SU-DHL-6 (cell line): ENCODE measurements at regions not wholly inside any gene's neighbourhood (a gene's known extent, or its start where the extent isn't known, plus 50 kb on each side); places are given as distances from the start of the nearest gene placed in this dataset.

Experiments used
- H2AFZ ChIP-seq: fragments of 200-600 bp; sonication (generic); 2 replicates; pipeline ENCODE4 v1.6.1; 2014; ENCODE audit warnings: low read depth, mild to moderate bottlenecking, moderate library complexity, mixed read lengths, antibody characterized with exemption, low read length; ENCODE audit not compliant: severe bottlenecking
- H3F3A ChIP-seq: fragments of 200-600 bp; shearing (Covaris generic); 2 replicates; pipeline ENCODE4 v1.6.0; 2016; ENCODE audit warnings: antibody characterized with exemption, mild to moderate bottlenecking; ENCODE audit not compliant: insufficient read depth
- H3K27ac ChIP-seq: fragments of 200-600 bp; sonication (generic); 2 replicates; pipeline ENCODE4 v1.5.1; 2016; ENCODE audit warnings: low read depth, mild to moderate bottlenecking, low read length, moderate library complexity, mixed read lengths
- H3K27me3 ChIP-seq: fragments of 200-600 bp; sonication (generic), shearing (Covaris generic); 2 replicates; pipeline ENCODE4 v1.6.0; 2014; ENCODE audit warnings: mild to moderate bottlenecking, low read length
- H3K36me3 ChIP-seq: fragments of 200-600 bp; sonication (generic); 2 replicates; pipeline ENCODE4 v1.6.1; 2014; ENCODE audit warnings: mild to moderate bottlenecking, low read length, mixed read lengths
- H3K4me2 ChIP-seq: fragments of 300-600, 200-600 bp; shearing (Covaris generic), sonication (generic); 2 replicates; pipeline ENCODE4 v1.6.0; 2014; ENCODE audit warnings: low read length, low read depth, mild to moderate bottlenecking; ENCODE audit not compliant: poor library complexity, severe bottlenecking
- H3K4me3 ChIP-seq: fragments of 200-600 bp; sonication (generic); 2 replicates; pipeline ENCODE4 v1.5.1; 2014; ENCODE audit warnings: antibody characterized with exemption, low read length, mild to moderate bottlenecking, mixed read lengths; ENCODE audit not compliant: insufficient read depth, poor library complexity, severe bottlenecking
- H3K79me2 ChIP-seq: fragments of 200-600 bp; sonication (generic); 2 replicates; pipeline ENCODE4 v1.6.1; 2014; ENCODE audit warnings: mild to moderate bottlenecking, low read length, moderate library complexity; ENCODE audit not compliant: insufficient read depth
- H3K9ac ChIP-seq: fragments of 200-600 bp; sonication (generic); 2 replicates; pipeline ENCODE4 v1.7.0; 2014; ENCODE audit warnings: mild to moderate bottlenecking, low read length
- H3K9me2 ChIP-seq: fragments of 200-600 bp; sonication (generic); replicated peaks from 2 replicates; pipeline ENCODE4 v1.6.1; 2014; ENCODE audit warnings: low read length; ENCODE audit not compliant: insufficient read depth
- H3K9me3 ChIP-seq: fragments of 200-600 bp; sonication (generic); 2 replicates; pipeline ENCODE4 v1.6.1; 2014; ENCODE audit warnings: low read length, mixed read lengths; ENCODE audit not compliant: insufficient read depth
- H4K20me1 ChIP-seq: fragments of 200-600 bp; sonication (generic); 2 replicates; pipeline ENCODE4 v1.6.1; 2014; ENCODE audit warnings: low read depth, mild to moderate bottlenecking, antibody characterized with exemption, low read length, moderate library complexity, mixed read lengths
- EZH2phosphoT487 ChIP-seq: fragments of 200-600 bp; sonication (generic), shearing (Covaris generic); conservative IDR thresholded peaks from 2 replicates; pipeline ENCODE4 v1.6.1; 2018; ENCODE audit warnings: mild to moderate bottlenecking, antibody characterized with exemption, low read length, moderate library complexity, mixed read lengths
- TF ChIP-seq, protein P1 (sequence below): fragments of 200-600 bp; sonication (generic); IDR thresholded peaks from one replicate; pipeline ENCODE4 v1.5.1; 2017; ENCODE audit warnings: antibody characterized with exemption, mild to moderate bottlenecking, low read length, moderate library complexity; ENCODE audit not compliant: insufficient read depth, poor library complexity, severe bottlenecking

GRCh38 chr16:35142809-35143192 lies 1683.4 kb downstream of the TP53TG3F start:
- Histone ChIP-seq H3K27me3 (no peaks in the 10 kb centered on the region), H3K4me2 (no peak overlapping the region), H3K4me3 (no peak overlapping the region), H3K9ac (no peak overlapping the region), H3K9me2 (no peaks in the 10 kb centered on the region), H3K79me2 (no peaks in the 10 kb centered on the region), H3K9me3 (no peaks in the 10 kb centered on the region), H3K27ac (no peak overlapping the region), H3K36me3 (no peaks in the 10 kb centered on the region), H3F3A (no peaks in the 10 kb centered on the region), H2AFZ (no peak overlapping the region), H4K20me1 (no peaks in the 10 kb centered on the region)
- TF ChIP-seq EZH2phosphoT487: no peak
- TF ChIP-seq, protein P1, sequence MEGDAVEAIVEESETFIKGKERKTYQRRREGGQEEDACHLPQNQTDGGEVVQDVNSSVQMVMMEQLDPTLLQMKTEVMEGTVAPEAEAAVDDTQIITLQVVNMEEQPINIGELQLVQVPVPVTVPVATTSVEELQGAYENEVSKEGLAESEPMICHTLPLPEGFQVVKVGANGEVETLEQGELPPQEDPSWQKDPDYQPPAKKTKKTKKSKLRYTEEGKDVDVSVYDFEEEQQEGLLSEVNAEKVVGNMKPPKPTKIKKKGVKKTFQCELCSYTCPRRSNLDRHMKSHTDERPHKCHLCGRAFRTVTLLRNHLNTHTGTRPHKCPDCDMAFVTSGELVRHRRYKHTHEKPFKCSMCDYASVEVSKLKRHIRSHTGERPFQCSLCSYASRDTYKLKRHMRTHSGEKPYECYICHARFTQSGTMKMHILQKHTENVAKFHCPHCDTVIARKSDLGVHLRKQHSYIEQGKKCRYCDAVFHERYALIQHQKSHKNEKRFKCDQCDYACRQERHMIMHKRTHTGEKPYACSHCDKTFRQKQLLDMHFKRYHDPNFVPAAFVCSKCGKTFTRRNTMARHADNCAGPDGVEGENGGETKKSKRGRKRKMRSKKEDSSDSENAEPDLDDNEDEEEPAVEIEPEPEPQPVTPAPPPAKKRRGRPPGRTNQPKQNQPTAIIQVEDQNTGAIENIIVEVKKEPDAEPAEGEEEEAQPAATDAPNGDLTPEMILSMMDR: no peak

DNA sequence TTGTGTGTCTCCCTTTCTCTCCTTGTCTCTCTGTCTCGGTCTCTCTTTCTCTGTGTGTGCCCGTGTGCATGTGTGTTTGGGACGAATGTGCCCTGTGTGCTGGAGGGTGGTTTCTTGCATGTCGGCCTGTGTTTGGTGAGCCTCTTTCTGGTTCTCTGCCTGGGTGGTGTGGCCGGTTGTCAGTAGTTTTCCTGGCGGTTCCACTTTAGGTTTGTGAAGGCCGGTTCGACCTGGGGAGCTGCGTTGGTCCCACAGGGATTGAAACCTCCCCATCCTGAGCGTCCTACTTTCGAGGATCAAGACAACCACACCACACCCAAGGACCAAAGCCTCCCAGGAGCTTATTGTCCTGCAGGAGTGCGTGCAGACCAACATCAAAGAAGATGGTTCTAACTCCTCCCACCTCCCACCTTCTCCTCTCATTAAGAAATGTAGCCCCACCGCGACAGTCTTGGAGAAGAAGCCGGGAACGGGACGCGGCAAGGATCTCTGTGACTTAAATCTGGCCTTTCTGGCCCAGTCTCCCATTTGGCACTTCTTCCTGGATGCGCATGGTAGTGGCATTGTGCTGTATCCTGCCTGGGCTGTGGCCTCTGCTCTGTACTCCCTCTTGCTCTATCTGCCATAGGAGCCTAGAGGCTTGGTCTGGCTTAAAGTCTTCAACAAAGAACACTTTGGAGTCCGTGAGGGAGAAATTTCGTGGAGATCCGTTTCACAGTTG lies 1685.0 kb downstream of the TP53TG3F start:
- Histone ChIP-seq H2AFZ (no peak overlapping the region), H3K9ac (no peak overlapping the region), H3K4me3 (no peak overlapping the region)

DNA sequence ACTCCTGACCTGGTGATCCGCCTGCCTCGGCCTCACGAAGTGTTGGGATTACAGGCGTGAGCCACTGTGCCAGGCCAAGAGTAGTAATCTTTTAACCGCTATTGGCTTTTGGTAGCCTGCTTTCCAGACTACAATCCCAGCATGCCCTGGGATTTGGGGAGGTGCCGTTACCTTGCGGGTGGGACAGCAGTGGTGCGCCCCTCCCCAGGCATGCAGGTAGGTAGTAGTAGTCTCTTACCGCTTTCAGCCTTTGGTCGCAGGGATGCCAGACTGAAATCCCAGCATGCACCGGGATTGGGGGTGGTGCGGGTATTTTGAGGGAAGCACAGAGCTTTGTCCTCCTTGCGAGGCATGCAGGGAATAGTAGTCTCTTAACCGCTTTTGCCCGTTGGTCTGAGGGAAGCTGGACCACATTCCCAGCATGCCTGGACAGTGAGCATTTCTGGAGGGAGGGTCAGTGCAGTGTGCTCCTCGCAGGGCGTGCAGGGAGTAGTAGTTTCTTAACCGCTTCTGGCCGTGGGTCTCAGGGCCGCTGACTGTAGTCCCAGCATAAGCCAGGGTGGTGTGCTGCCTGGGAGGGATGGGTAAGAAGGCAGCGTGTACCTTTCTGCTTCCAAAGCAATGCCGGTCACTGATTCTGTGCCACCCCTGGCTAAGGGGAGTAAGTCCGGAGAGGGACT lies 1686.8 kb downstream of the TP53TG3F start:
- no peaks in the 10 kb centered on the region for H3F3A ChIP-seq
- H3K4me3 ChIP-seq: no peak overlapping the region
- no peaks in the 10 kb centered on the region for H3K9me3 ChIP-seq
- H3K27ac ChIP-seq: no peak overlapping the region
- H3K79me2 ChIP-seq: no peaks in the 10 kb centered on the region
- no peak overlapping the region for H3K9ac ChIP-seq
- H3K4me2 ChIP-seq: no peak overlapping the region
- no peak overlapping the region for H2AFZ ChIP-seq
- H3K27me3 ChIP-seq: no peaks in the 10 kb centered on the region
- H3K9me2 ChIP-seq: no peaks in the 10 kb centered on the region
- H4K20me1 ChIP-seq: no peaks in the 10 kb centered on the region
- TF ChIP-seq, protein P1: no peak
- TF ChIP-seq EZH2phosphoT487: no peak
- H3K36me3 ChIP-seq: no peaks in the 10 kb centered on the region

More for the DNA sequence above, 1685.0 kb downstream of the TP53TG3F start:
- TF ChIP-seq EZH2phosphoT487: no peak
- TF ChIP-seq, protein P1: no peak
- Histone ChIP-seq H3K4me2 (no peak overlapping the region), H3F3A (no peaks in the 10 kb centered on the region), H3K27me3 (no peaks in the 10 kb centered on the region), H3K9me3 (no peaks in the 10 kb centered on the region), H3K79me2 (no peaks in the 10 kb centered on the region), H3K36me3 (no peaks in the 10 kb centered on the region), H3K27ac (no peak overlapping the region), H3K9me2 (no peaks in the 10 kb centered on the region), H4K20me1 (no peaks in the 10 kb centered on the region)
